ENCODE measurements at regions not wholly inside any gene's neighbourhood (a gene's known extent, or its start where the extent isn't known, plus 50 kb on each side); places are given as distances from the start of the nearest gene placed in this dataset.

- TF ChIP-seq POLR2A (IDR thresholded peaks at IDR 0.05) = no peak
- no peak for TF ChIP-seq CTCF (IDR thresholded peaks at IDR 0.05)
- TF ChIP-seq EP300 (IDR thresholded peaks at IDR 0.05) = no peak
These were observed 57.9 kb downstream of the OTUD1 start for GRCh38 chr10:23496727-23497126.

Data from sigmoid colon (tissue), 4 donors.